Panc1 (cell line): ENCODE measurements at regions not wholly inside any gene's neighbourhood (a gene's known extent, or its start where the extent isn't known, plus 50 kb on each side); places are given as distances from the start of the nearest gene placed in this dataset.

Source experiments
- ATAC-seq: fragments of 200-7000 bp; cut with Tn5 transposase; 2 replicates; pipeline ENCODE4 v1.9.1; 2020; ENCODE audit warnings: mild to moderate bottlenecking, moderate library complexity
- BruUV-seq: library from RNA; stranded (reverse); fragments of 400-500 nt; replicated peaks from 2 replicates; lab custom pipeline; 2021; lab: Mats Ljungman, UMichigan
- CTCF ChIA-PET: fragments of 300-600 bp; sonication (Branson Sonifier 250); formaldehyde crosslinking; loops from one replicate; lab custom pipeline; 2022; ENCODE audit warnings: antibody characterized with exemption; lab: Charles Lee
- POLR2A ChIA-PET: fragments of 300-600 bp; sonication (Branson Sonifier 250); formaldehyde crosslinking; loops from one replicate; lab custom pipeline; 2022; ENCODE audit warnings: antibody characterized with exemption; lab: Charles Lee
- DNase-seq: peaks from one replicate; pipeline ENCODE4 v3.0.0-alpha.2; 2010; ENCODE audit warnings: low read depth, low spot score
- H3K27ac ChIP-seq: 2 replicates; pipeline ENCODE4 v1.5.1; 2011; ENCODE audit warnings: mild to moderate bottlenecking, low read length, inconsistent platforms
- H3K27me3 ChIP-seq: fragments of 200-500 bp; sonication (Bioruptor generic); 2 replicates; pipeline ENCODE4 v1.6.0; 2014; ENCODE audit warnings: low read length, inconsistent platforms; ENCODE audit not compliant: control insufficient read depth, insufficient read depth
- H3K36me3 ChIP-seq: fragments of 200-500 bp; sonication (Bioruptor generic); 2 replicates; pipeline ENCODE4 v1.5.1; 2014; ENCODE audit warnings: inconsistent platforms, mild to moderate bottlenecking, low read length, moderate library complexity; ENCODE audit not compliant: control insufficient read depth, insufficient read depth
- H3K4me1 ChIP-seq: 2 replicates; pipeline ENCODE4 v1.5.1; 2011; ENCODE audit warnings: inconsistent platforms, mild to moderate bottlenecking, low read length, moderate library complexity; ENCODE audit not compliant: control insufficient read depth, insufficient read depth
- H3K4me3 ChIP-seq, 2 experiments: 2 replicates each; pipeline ENCODE4 v1.5.1; 2011 to 2012; ENCODE audit warnings: low read depth in 2 of 2, low read length in 2 of 2, mild to moderate bottlenecking in 2 of 2, inconsistent platforms in 1 of 2, moderate library complexity in 1 of 2
- H3K9me3 ChIP-seq: fragments of 200-500 bp; sonication (Bioruptor generic); 2 replicates; pipeline ENCODE4 v1.5.1; 2014; ENCODE audit warnings: low read depth, mild to moderate bottlenecking, inconsistent platforms, low read length, moderate library complexity; ENCODE audit not compliant: control insufficient read depth, insufficient read depth
- POLR2AphosphoS5 ChIP-seq: IDR thresholded peaks from 2 replicates; pipeline ENCODE4 v1.6.1; 2012; ENCODE audit warnings: mild to moderate bottlenecking, low read depth, low read length, moderate library complexity
- SIN3A ChIP-seq: IDR thresholded peaks from 2 replicates; pipeline ENCODE4 v1.6.1; 2012; ENCODE audit warnings: low read depth, mild to moderate bottlenecking, low read length, moderate library complexity, borderline replicate concordance; ENCODE audit not compliant: insufficient read depth
- TCF7L2 ChIP-seq: IDR thresholded peaks from 2 replicates; pipeline ENCODE4 v1.6.1; 2011; ENCODE audit warnings: mild to moderate bottlenecking, low read depth, low read length, inconsistent platforms
- in situ Hi-C: cut with HindIII; loops from 2 replicates; pipeline ENCODE4 v1.10.0; 2016; ENCODE audit warnings: low sequenced_read_pairs, low pct_unique_long_range_greater_than_20kb
- intact Hi-C: fragments of 100-400 bp; cut with micrococcal nuclease; formaldehyde crosslinking; loops from one replicate; pipeline ENCODE4 v1.10.0; 2022; ENCODE audit not compliant: unreplicated experiment
- TF ChIP-seq, protein P1 (sequence below): fragments of 450-650 bp; IDR thresholded peaks from 2 replicates; pipeline ENCODE4 v1.5.1; 2017; ENCODE audit warnings: mild to moderate bottlenecking
- TF ChIP-seq, protein P2 (sequence below), 2 experiments: IDR thresholded peaks; 2 replicates each; pipeline ENCODE4 v1.6.1; 2011 to 2012; ENCODE audit warnings: low read depth in 2 of 2, control low read depth in 1 of 2, low read length in 1 of 2, mild to moderate bottlenecking in 1 of 2, moderate library complexity in 1 of 2; ENCODE audit not compliant: insufficient read depth in 1 of 2

DNA sequence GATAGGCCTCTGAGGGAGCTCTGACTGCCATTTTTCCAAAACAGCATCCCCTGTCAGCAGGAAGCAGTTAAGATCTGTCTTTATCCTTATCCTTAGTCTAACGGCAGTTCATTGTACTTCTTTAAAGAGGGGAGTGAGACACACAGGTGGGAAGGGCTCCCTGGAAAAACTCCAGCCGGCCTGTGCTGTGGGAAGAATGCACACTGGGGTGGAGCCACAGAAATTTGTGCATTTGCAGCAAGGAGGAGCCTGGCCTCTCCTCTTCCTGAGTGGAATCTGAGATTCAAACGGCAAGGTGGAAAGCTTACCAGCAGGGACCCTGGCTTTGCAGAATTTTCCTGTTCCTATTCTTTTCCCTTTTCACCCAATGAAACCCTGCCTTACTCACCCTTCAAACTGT is 1209.4 kb downstream of the ROBO2 start:
- Histone ChIP-seq H3K9me3 (no peaks in the 10 kb centered on the region), H3K4me3 (no peak overlapping the region), H3K36me3 (no peaks in the 10 kb centered on the region), H3K27me3 (no peaks in the 10 kb centered on the region), H3K4me1 (no peaks in the 10 kb centered on the region), H3K27ac (no peak overlapping the region)
- ATAC-seq, result no peak
- no peak for DNase-seq
- in situ Hi-C loops, result no loop called here
- ChIA-PET CTCF (no interaction called here), POLR2A (no interaction called here)
- intact Hi-C loops, result no loop called here
- TF ChIP-seq POLR2AphosphoS5, result no peak
- TF ChIP-seq, protein P1, sequence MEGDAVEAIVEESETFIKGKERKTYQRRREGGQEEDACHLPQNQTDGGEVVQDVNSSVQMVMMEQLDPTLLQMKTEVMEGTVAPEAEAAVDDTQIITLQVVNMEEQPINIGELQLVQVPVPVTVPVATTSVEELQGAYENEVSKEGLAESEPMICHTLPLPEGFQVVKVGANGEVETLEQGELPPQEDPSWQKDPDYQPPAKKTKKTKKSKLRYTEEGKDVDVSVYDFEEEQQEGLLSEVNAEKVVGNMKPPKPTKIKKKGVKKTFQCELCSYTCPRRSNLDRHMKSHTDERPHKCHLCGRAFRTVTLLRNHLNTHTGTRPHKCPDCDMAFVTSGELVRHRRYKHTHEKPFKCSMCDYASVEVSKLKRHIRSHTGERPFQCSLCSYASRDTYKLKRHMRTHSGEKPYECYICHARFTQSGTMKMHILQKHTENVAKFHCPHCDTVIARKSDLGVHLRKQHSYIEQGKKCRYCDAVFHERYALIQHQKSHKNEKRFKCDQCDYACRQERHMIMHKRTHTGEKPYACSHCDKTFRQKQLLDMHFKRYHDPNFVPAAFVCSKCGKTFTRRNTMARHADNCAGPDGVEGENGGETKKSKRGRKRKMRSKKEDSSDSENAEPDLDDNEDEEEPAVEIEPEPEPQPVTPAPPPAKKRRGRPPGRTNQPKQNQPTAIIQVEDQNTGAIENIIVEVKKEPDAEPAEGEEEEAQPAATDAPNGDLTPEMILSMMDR, result no peak
- no peak for TF ChIP-seq TCF7L2
- TF ChIP-seq SIN3A, result no peak
- TF ChIP-seq, protein P2, sequence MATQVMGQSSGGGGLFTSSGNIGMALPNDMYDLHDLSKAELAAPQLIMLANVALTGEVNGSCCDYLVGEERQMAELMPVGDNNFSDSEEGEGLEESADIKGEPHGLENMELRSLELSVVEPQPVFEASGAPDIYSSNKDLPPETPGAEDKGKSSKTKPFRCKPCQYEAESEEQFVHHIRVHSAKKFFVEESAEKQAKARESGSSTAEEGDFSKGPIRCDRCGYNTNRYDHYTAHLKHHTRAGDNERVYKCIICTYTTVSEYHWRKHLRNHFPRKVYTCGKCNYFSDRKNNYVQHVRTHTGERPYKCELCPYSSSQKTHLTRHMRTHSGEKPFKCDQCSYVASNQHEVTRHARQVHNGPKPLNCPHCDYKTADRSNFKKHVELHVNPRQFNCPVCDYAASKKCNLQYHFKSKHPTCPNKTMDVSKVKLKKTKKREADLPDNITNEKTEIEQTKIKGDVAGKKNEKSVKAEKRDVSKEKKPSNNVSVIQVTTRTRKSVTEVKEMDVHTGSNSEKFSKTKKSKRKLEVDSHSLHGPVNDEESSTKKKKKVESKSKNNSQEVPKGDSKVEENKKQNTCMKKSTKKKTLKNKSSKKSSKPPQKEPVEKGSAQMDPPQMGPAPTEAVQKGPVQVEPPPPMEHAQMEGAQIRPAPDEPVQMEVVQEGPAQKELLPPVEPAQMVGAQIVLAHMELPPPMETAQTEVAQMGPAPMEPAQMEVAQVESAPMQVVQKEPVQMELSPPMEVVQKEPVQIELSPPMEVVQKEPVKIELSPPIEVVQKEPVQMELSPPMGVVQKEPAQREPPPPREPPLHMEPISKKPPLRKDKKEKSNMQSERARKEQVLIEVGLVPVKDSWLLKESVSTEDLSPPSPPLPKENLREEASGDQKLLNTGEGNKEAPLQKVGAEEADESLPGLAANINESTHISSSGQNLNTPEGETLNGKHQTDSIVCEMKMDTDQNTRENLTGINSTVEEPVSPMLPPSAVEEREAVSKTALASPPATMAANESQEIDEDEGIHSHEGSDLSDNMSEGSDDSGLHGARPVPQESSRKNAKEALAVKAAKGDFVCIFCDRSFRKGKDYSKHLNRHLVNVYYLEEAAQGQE (IDR thresholded peaks at IDR 0.05; ENCODE audit: insufficient read depth in 1 of 2, low read depth in 2 of 2, low read length in 1 of 2), result no peak
- no TSS peak for BruUV-seq

- CTCF ChIA-PET, result no interaction called here
- POLR2A ChIA-PET, result no interaction called here
- H3K27me3 ChIP-seq, result no peaks in the 10 kb centered on the region
- TF ChIP-seq, protein P1, result no peak
- TF ChIP-seq POLR2AphosphoS5, result no peak
- TF ChIP-seq TCF7L2, result no peak
- no peak for TF ChIP-seq SIN3A
- TF ChIP-seq, protein P2 (IDR thresholded peaks at IDR 0.05; ENCODE audit: insufficient read depth in 1 of 2, low read depth in 2 of 2, low read length in 1 of 2), result no peak
- ATAC-seq, result no peak
- intact Hi-C loops, result no loop called here
- no TSS peak for BruUV-seq
- H3K4me1 ChIP-seq, result no peaks in the 10 kb centered on the region
- in situ Hi-C loops, result no loop called here
- H3K27ac ChIP-seq, result no peak overlapping the region
- no peaks in the 10 kb centered on the region for H3K36me3 ChIP-seq
- no peak overlapping the region for H3K4me3 ChIP-seq
- H3K9me3 ChIP-seq, result no peaks in the 10 kb centered on the region
- DNase-seq, result no peak
Measured at GRCh38 chr3:78253860-78254259, 1214.0 kb downstream of the ROBO2 start.
